SK-N-SH (cell line): ENCODE measurements at regions not wholly inside any gene's neighbourhood (a gene's known extent, or its start where the extent isn't known, plus 50 kb on each side); places are given as distances from the start of the nearest gene placed in this dataset.

Source experiments
- CTCF ChIA-PET: fragments of 300-600, 350-600 bp; formaldehyde crosslinking; extraction: SDS; loops from one replicate; lab custom pipeline; 2021; lab: Yijun Ruan, JAX
- POLR2A ChIA-PET: fragments of 350-600 bp; sonication (Branson Sonifier 250); formaldehyde crosslinking; extraction: SDS; loops from one replicate; lab custom pipeline; 2020; ENCODE audit warnings: antibody characterized with exemption, inconsistent platforms; lab: Yijun Ruan, JAX
- DNase-seq: peaks from one replicate; pipeline ENCODE4 v3.0.0; 2012
- H2AFZ ChIP-seq: fragments of 200-600 bp; sonication (generic); 2 replicates; pipeline ENCODE4 v1.8.1; 2016; ENCODE audit warnings: antibody characterized with exemption, mild to moderate bottlenecking, low read depth
- H3F3A ChIP-seq: fragments of 200-600 bp; sonication (generic); replicated peaks from 2 replicates; pipeline ENCODE3; 2016; ENCODE audit warnings: antibody characterized with exemption, mild to moderate bottlenecking; ENCODE audit not compliant: insufficient read depth
- H3K27ac ChIP-seq, 2 experiments: fragments of 200-500 bp in 1 of 2; fragments of 200-600 bp in 1 of 2; sonication (Bioruptor generic) in 1 of 2; sonication (generic), shearing (Covaris generic) in 1 of 2; 2 replicates each; pipeline versions ENCODE4 v1.5.1 to v1.6.1; 2014 to 2016; ENCODE audit warnings: low read depth in 2 of 2, inconsistent platforms in 1 of 2, low read length in 1 of 2, mild to moderate bottlenecking in 1 of 2, mixed read lengths in 1 of 2
- H3K27me3 ChIP-seq: fragments of 200-600 bp; sonication (generic), shearing (Covaris generic); 2 replicates; pipeline ENCODE4 v1.6.1; 2016; ENCODE audit warnings: mixed run types; ENCODE audit not compliant: insufficient read depth
- H3K36me3 ChIP-seq, 2 experiments: fragments of 200-500 bp in 1 of 2; fragments of 200-600 bp in 1 of 2; sonication (Bioruptor generic) in 1 of 2; sonication (generic) in 1 of 2; replicated peaks in 1 of 2; 2 replicates each; pipeline versions ENCODE3 to v1.5.1; 2014 to 2016; ENCODE audit warnings: low read length in 1 of 2, mild to moderate bottlenecking in 1 of 2; ENCODE audit not compliant: insufficient read depth in 2 of 2, control insufficient read depth in 1 of 2
- H3K4me1 ChIP-seq, 2 experiments: fragments of 200-500 bp in 1 of 2; fragments of 200-600 bp in 1 of 2; sonication (Bioruptor generic) in 1 of 2; sonication (generic), shearing (Covaris generic) in 1 of 2; 2 replicates each; pipeline versions ENCODE4 v1.5.1 to v1.6.1; 2014 to 2016; ENCODE audit warnings: low read depth in 1 of 2, low read length in 1 of 2, mixed run types in 1 of 2; ENCODE audit not compliant: insufficient read depth in 2 of 2, control insufficient read depth in 1 of 2
- H3K4me2 ChIP-seq: fragments of 200-600 bp; sonication (generic), shearing (Covaris generic); 2 replicates; pipeline ENCODE4 v1.6.1; 2017; ENCODE audit warnings: mixed run types
- H3K4me3 ChIP-seq, 2 experiments: fragments of 200-500 bp in 1 of 2; fragments of 200-600 bp in 1 of 2; sonication (Bioruptor generic) in 1 of 2; sonication (generic), shearing (Covaris generic) in 1 of 2; 2 replicates each; pipeline versions ENCODE4 v1.5.1 to v1.8.1; 2014 to 2016; ENCODE audit warnings: low read depth in 2 of 2, inconsistent platforms in 1 of 2, low read length in 1 of 2, mild to moderate bottlenecking in 1 of 2, mixed read lengths in 1 of 2, moderate library complexity in 1 of 2
- H3K79me2 ChIP-seq: fragments of 200-600 bp; sonication (generic); 2 replicates; pipeline ENCODE4 v1.8.1; 2017; ENCODE audit warnings: mild to moderate bottlenecking; ENCODE audit not compliant: insufficient read depth
- H3K9ac ChIP-seq: fragments of 200-600 bp; sonication (generic); 2 replicates; pipeline ENCODE4 v1.6.1; 2017; ENCODE audit warnings: mixed run types
- H3K9me2 ChIP-seq: fragments of 200-600 bp; sonication (generic); 2 replicates; pipeline ENCODE4 v1.6.1; 2017; ENCODE audit warnings: mixed run types
- H3K9me3 ChIP-seq: fragments of 200-600 bp; sonication (generic); 2 replicates; pipeline ENCODE4 v1.6.1; 2017; ENCODE audit warnings: mixed run types, mild to moderate bottlenecking, moderate library complexity
- H4K20me1 ChIP-seq: fragments of 200-600 bp; sonication (generic); 2 replicates; pipeline ENCODE4 v1.6.1; 2017; ENCODE audit warnings: mild to moderate bottlenecking, mixed run types; ENCODE audit not compliant: insufficient read depth
- ELF1 ChIP-seq: IDR thresholded peaks from 2 replicates; pipeline ENCODE4 v1.4.0; 2012
- FOSL2 ChIP-seq: IDR thresholded peaks from 2 replicates; pipeline ENCODE4 v1.4.0; 2012; ENCODE audit warnings: low read depth, mild to moderate bottlenecking, moderate library complexity, borderline replicate concordance
- GABPA ChIP-seq: IDR thresholded peaks from 2 replicates; pipeline ENCODE4 v1.4.0; 2012; ENCODE audit warnings: low read depth, mild to moderate bottlenecking
- SIN3A ChIP-seq: IDR thresholded peaks from 2 replicates; pipeline ENCODE4 v1.6.1; 2012; ENCODE audit warnings: low read depth, mild to moderate bottlenecking, low read length, moderate library complexity, borderline replicate concordance
- WGBS: methylation state at CpG from one replicate; pipeline ENCODE4 v1.1.6; 2017; ENCODE audit warnings: low lambda C conversion rate; 5-methylcytosine and 5-hydroxymethylcytosine counted together
- TF ChIP-seq, protein P1 (sequence below): fragments of 200-600 bp; sonication (generic); IDR thresholded peaks from 2 replicates; pipeline ENCODE4 v1.6.1; 2017; ENCODE audit warnings: antibody characterized with exemption, mild to moderate bottlenecking, moderate library complexity
- TF ChIP-seq, protein P2 (sequence below): fragments of 150-350 bp; IDR thresholded peaks from 2 replicates; pipeline ENCODE4 v1.6.1; 2016; ENCODE audit warnings: mild to moderate bottlenecking, low read depth, low read length

DNA sequence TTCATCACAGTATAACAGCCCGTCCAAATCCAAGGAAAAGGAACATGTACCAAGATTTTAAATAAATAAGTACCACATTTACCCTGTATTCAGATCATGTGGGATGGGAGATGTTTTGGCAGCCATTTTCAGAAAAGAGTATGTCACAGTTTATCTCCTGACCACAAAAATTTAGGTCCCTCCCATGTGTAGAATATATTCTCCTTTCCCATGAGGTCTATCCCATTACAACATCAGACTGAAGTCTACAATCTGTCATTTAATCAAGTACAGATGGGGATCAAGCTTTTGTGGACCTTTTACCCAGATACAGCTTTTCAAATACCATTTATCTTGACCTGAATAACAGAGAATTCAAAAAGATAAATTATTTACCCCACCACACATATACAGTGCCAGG, 444.5 kb downstream of the PLOD2 start:
- CTCF ChIA-PET = no interaction called here

DNA sequence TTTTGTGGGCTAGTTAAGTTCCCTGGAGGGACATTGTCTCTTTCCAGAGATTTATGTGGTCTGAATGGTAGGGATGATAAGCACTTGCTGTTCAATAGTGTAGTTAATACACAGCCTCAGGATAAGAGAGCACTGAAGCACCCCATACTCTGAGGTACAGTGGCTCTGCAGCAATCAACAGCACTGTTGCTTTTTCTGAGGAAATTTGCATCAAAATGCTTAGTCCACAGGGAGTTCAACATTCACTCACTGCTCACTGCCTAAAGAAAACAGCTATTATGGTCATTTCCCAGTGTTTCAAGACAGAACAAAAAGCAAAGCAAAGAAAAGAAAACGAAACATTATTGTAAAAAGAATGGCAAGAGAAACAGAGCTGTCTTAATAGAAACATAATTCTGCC, 441.9 kb downstream of the PLOD2 start:
- no peaks in the 10 kb centered on the region for H3K79me2 ChIP-seq
- TF ChIP-seq ELF1 (no peak), GABPA (no peak), SIN3A (no peak), FOSL2 (no peak)
- TF ChIP-seq, protein P1, sequence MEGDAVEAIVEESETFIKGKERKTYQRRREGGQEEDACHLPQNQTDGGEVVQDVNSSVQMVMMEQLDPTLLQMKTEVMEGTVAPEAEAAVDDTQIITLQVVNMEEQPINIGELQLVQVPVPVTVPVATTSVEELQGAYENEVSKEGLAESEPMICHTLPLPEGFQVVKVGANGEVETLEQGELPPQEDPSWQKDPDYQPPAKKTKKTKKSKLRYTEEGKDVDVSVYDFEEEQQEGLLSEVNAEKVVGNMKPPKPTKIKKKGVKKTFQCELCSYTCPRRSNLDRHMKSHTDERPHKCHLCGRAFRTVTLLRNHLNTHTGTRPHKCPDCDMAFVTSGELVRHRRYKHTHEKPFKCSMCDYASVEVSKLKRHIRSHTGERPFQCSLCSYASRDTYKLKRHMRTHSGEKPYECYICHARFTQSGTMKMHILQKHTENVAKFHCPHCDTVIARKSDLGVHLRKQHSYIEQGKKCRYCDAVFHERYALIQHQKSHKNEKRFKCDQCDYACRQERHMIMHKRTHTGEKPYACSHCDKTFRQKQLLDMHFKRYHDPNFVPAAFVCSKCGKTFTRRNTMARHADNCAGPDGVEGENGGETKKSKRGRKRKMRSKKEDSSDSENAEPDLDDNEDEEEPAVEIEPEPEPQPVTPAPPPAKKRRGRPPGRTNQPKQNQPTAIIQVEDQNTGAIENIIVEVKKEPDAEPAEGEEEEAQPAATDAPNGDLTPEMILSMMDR = no peak
- whole genome bisulfite sequencing = 0% methylated on average over 1 of the region's 1 CpG
- POLR2A ChIA-PET = no interaction called here
- no peaks in the 10 kb centered on the region for H3F3A ChIP-seq
- H3K27ac ChIP-seq = no peak overlapping the region
- no peak overlapping the region for H3K9ac ChIP-seq
- no peak overlapping the region for H3K4me3 ChIP-seq
- no peaks in the 10 kb centered on the region for H3K9me3 ChIP-seq
- H3K9me2 ChIP-seq = no peaks in the 10 kb centered on the region
- CTCF ChIA-PET = no interaction called here
- no peaks in the 10 kb centered on the region for H3K4me1 ChIP-seq
- no peak for DNase-seq
- no peak overlapping the region for H3K4me2 ChIP-seq
- no peaks in the 10 kb centered on the region for H3K36me3 ChIP-seq
- no peaks in the 10 kb centered on the region for H3K27me3 ChIP-seq
- H2AFZ ChIP-seq = no peak overlapping the region
- H4K20me1 ChIP-seq = no peaks in the 10 kb centered on the region

More for the DNA sequence above, 444.5 kb downstream of the PLOD2 start:
- Histone ChIP-seq H3K9me2 (no peaks in the 10 kb centered on the region), H3K27me3 (no peaks in the 10 kb centered on the region), H3K9ac (no peak overlapping the region), H4K20me1 (no peaks in the 10 kb centered on the region), H2AFZ (no peak overlapping the region), H3K4me2 (no peak overlapping the region), H3K4me3 (no peak overlapping the region), H3F3A (no peaks in the 10 kb centered on the region), H3K4me1 (no peaks in the 10 kb centered on the region), H3K79me2 (no peaks in the 10 kb centered on the region), H3K27ac (no peak overlapping the region), H3K9me3 (no peaks in the 10 kb centered on the region), H3K36me3 (no peaks in the 10 kb centered on the region)
- DNase-seq = no peak
- TF ChIP-seq, protein P2, sequence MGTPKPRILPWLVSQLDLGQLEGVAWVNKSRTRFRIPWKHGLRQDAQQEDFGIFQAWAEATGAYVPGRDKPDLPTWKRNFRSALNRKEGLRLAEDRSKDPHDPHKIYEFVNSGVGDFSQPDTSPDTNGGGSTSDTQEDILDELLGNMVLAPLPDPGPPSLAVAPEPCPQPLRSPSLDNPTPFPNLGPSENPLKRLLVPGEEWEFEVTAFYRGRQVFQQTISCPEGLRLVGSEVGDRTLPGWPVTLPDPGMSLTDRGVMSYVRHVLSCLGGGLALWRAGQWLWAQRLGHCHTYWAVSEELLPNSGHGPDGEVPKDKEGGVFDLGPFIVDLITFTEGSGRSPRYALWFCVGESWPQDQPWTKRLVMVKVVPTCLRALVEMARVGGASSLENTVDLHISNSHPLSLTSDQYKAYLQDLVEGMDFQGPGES = no peak
- TF ChIP-seq FOSL2 = no peak
- TF ChIP-seq, protein P1 = no peak
- 6% methylated on average over 1 of the region's 1 CpG for WGBS
- POLR2A ChIA-PET = no interaction called here
